HEK293 (cell line): ENCODE measurements at regions not wholly inside any gene's neighbourhood (a gene's known extent, or its start where the extent isn't known, plus 50 kb on each side); places are given as distances from the start of the nearest gene placed in this dataset.

Source experiments
- CTCF ChIA-PET: fragments of 350-600 bp; formaldehyde crosslinking; extraction: SDS; loops from one replicate; lab custom pipeline; 2021; ENCODE audit warnings: antibody characterized with exemption; lab: Yijun Ruan, JAX
- POLR2A ChIA-PET: fragments of 300-600 bp; formaldehyde crosslinking; extraction: SDS; loops from one replicate; lab custom pipeline; 2020; ENCODE audit warnings: antibody characterized with exemption, inconsistent platforms; lab: Yijun Ruan, JAX
- H3K27ac ChIP-seq: fragments of 200-500 bp; sonication (Bioruptor generic); 2 replicates; pipeline ENCODE4 v1.5.1; 2014; ENCODE audit warnings: low read depth, low read length, control low read depth, inconsistent platforms; ENCODE audit errors: extremely low read depth
- H3K36me3 ChIP-seq, 2 experiments: fragments of 200-500 bp in 1 of 2; sonication (Bioruptor generic) in 1 of 2; 1 replicate in 1 of 2; 2 replicates in 1 of 2; pipeline ENCODE4 v1.5.1; 2014 to 2017; ENCODE audit warnings: inconsistent platforms in 2 of 2, low read length in 2 of 2; ENCODE audit not compliant: control insufficient read depth in 2 of 2, insufficient read depth in 1 of 2
- H3K4me1 ChIP-seq: fragments of 200-500 bp; sonication (Bioruptor generic); 2 replicates; pipeline ENCODE4 v1.5.1; 2014; ENCODE audit warnings: mild to moderate bottlenecking, low read length, inconsistent platforms; ENCODE audit not compliant: control insufficient read depth, insufficient read depth
- H3K4me3 ChIP-seq: 2 replicates; pipeline ENCODE4 v1.5.1; 2011; ENCODE audit warnings: low read depth, mild to moderate bottlenecking, control low read depth, low read length, moderate library complexity
- H3K9me3 ChIP-seq: fragments of 200-500 bp; sonication (Bioruptor generic); 2 replicates; pipeline ENCODE4 v1.5.1; 2014; ENCODE audit warnings: low read depth, low read length, inconsistent platforms; ENCODE audit not compliant: control insufficient read depth, insufficient read depth
- KLF8 ChIP-seq: fragments of 450-650 bp; formaldehyde crosslinking; IDR thresholded peaks from 2 replicates; pipeline ENCODE4 v1.5.1; 2016; ENCODE audit warnings: missing biosample characterization, missing genetic modification characterization
- OSR2 ChIP-seq: fragments of 450-650 bp; formaldehyde crosslinking; IDR thresholded peaks from 2 replicates; pipeline ENCODE4 v1.5.1; 2016; ENCODE audit warnings: missing biosample characterization, missing genetic modification characterization
- ZBTB17 ChIP-seq: fragments of 450-650 bp; formaldehyde crosslinking; IDR thresholded peaks from 2 replicates; pipeline ENCODE4 v1.5.1; 2016; ENCODE audit warnings: missing biosample characterization, missing genetic modification characterization
- ZFP37 ChIP-seq: fragments of 450-650 bp; formaldehyde crosslinking; IDR thresholded peaks from 2 replicates; pipeline ENCODE4 v1.5.1; 2016; ENCODE audit warnings: missing biosample characterization, missing genetic modification characterization
- ZFP69B ChIP-seq: fragments of 450-650 bp; formaldehyde crosslinking; IDR thresholded peaks from 2 replicates; pipeline ENCODE4 v1.5.1; 2016; ENCODE audit warnings: missing biosample characterization, missing genetic modification characterization
- ZNF394 ChIP-seq: fragments of 450-650 bp; formaldehyde crosslinking; IDR thresholded peaks from 2 replicates; pipeline ENCODE4 v1.5.1; 2016; ENCODE audit warnings: missing biosample characterization, missing genetic modification characterization, mild to moderate bottlenecking, moderate library complexity, borderline replicate concordance
- ZNF514 ChIP-seq: fragments of 450-650 bp; formaldehyde crosslinking; IDR thresholded peaks from 2 replicates; pipeline ENCODE4 v1.5.1; 2016; ENCODE audit warnings: missing biosample characterization, missing genetic modification characterization
- ZNF529 ChIP-seq: fragments of 450-650 bp; formaldehyde crosslinking; IDR thresholded peaks from 2 replicates; pipeline ENCODE4 v1.5.1; 2017; ENCODE audit warnings: missing genetic modification characterization, missing biosample characterization; ENCODE audit not compliant: insufficient replicate concordance
- ZNF544 ChIP-seq: fragments of 450-650 bp; formaldehyde crosslinking; IDR thresholded peaks from 2 replicates; pipeline ENCODE4 v1.5.0; 2017; ENCODE audit warnings: missing biosample characterization, missing genetic modification characterization
- ZNF549 ChIP-seq: fragments of 450-650 bp; IDR thresholded peaks from 2 replicates; pipeline ENCODE4 v1.5.1; 2018; ENCODE audit warnings: missing biosample characterization, missing genetic modification characterization, mild to moderate bottlenecking, inconsistent platforms, moderate library complexity
- TF ChIP-seq, protein P1 (sequence below): fragments of 450-650 bp; formaldehyde crosslinking; IDR thresholded peaks from 2 replicates; pipeline ENCODE4 v1.5.1; 2016; ENCODE audit warnings: missing biosample characterization, missing genetic modification characterization
- TF ChIP-seq, protein P2 (sequence below): fragments of 450-650 bp; formaldehyde crosslinking; IDR thresholded peaks from 2 replicates; pipeline ENCODE4 v1.5.1; 2017; ENCODE audit warnings: missing biosample characterization, missing genetic modification characterization
- TF ChIP-seq, protein P3 (sequence below): fragments of 450-650 bp; formaldehyde crosslinking; IDR thresholded peaks from 2 replicates; pipeline ENCODE4 v1.5.1; 2016; ENCODE audit warnings: missing biosample characterization, missing genetic modification characterization
- TF ChIP-seq, protein P4 (sequence below): fragments of 450-650 bp; formaldehyde crosslinking; optimal IDR thresholded peaks from 2 replicates; pipeline ENCODE3; 2016; ENCODE audit warnings: missing biosample characterization, mild to moderate bottlenecking, missing genetic modification characterization

DNA sequence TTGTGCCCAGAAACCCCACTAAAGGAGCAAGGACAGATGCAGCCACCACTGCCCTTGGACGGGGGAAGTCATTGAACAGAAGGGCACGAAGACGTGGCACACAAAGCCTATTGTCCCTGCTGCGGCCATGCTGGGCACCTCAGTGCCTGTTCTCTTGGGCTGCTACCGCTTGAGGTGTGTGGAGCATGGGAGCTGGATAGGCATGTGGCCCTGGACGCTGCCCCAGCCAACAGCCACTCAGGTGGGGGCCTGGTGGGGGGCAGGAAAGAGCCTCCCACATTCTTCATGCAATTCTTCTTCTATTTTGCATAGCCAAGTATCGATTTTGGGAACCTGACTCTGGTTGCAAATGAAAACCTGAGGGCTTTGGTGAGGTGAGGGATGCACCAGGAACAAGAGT lies 337.2 kb downstream of the RPS6KC1 start:
- TF ChIP-seq ZFP37 (tag by site-specific recombination) (no peak), ZNF394 (tag by site-specific recombination) (no peak)
- ChIA-PET CTCF (interaction anchor here (0.6 kb wide), 1 partner anchor 41 kb away, joined by 3 read pairs; no protein-coding TSS in a partner anchor), POLR2A (no interaction called here)
- no peaks in the 10 kb centered on the region for H3K36me3 ChIP-seq
- no peaks in the 10 kb centered on the region for H3K4me1 ChIP-seq
- no peak overlapping the region for H3K27ac ChIP-seq
- H3K9me3 ChIP-seq: no peaks in the 10 kb centered on the region
- no peak overlapping the region for H3K4me3 ChIP-seq

DNA sequence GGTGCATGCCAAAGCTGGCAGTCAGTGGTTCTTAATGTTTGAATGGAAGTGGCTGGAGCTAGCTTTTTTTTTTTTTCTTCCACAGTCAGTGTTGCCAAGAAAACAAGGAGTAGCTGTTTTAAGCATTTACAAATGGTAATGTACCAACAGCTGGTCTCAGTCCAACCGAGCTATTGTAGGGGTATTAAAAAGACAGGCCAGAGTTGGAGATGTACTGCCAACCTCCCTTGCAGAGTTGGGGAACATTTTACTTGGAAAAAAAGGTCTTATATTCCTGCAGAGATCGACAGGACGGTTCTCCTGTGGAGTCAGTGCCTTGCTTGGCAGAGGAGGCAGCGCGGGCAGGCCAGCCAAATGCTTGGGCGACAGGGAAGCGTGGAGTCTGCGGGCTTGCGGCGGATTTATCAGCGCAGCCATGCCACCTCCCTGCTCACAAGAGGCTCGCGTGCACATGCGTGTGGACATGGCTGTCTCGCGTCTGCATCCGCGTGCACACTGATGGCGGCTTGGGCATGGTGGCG lies 338.1 kb downstream of the RPS6KC1 start:
- ChIA-PET POLR2A (no interaction called here), CTCF (no interaction called here)
- Histone ChIP-seq H3K4me1 (no peaks in the 10 kb centered on the region), H3K4me3 (no peak overlapping the region), H3K27ac (no peak overlapping the region), H3K9me3 (no peaks in the 10 kb centered on the region), H3K36me3 (no peaks in the 10 kb centered on the region)
- no peak for TF ChIP-seq ZNF514 (tag by site-specific recombination)
- TF ChIP-seq, protein P1, sequence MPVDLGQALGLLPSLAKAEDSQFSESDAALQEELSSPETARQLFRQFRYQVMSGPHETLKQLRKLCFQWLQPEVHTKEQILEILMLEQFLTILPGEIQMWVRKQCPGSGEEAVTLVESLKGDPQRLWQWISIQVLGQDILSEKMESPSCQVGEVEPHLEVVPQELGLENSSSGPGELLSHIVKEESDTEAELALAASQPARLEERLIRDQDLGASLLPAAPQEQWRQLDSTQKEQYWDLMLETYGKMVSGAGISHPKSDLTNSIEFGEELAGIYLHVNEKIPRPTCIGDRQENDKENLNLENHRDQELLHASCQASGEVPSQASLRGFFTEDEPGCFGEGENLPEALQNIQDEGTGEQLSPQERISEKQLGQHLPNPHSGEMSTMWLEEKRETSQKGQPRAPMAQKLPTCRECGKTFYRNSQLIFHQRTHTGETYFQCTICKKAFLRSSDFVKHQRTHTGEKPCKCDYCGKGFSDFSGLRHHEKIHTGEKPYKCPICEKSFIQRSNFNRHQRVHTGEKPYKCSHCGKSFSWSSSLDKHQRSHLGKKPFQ (tag by site-specific recombination): no peak
- no peak for TF ChIP-seq ZNF544 (tag by site-specific recombination)
- TF ChIP-seq ZNF529 (tag by site-specific recombination): no peak
- TF ChIP-seq, protein P2, sequence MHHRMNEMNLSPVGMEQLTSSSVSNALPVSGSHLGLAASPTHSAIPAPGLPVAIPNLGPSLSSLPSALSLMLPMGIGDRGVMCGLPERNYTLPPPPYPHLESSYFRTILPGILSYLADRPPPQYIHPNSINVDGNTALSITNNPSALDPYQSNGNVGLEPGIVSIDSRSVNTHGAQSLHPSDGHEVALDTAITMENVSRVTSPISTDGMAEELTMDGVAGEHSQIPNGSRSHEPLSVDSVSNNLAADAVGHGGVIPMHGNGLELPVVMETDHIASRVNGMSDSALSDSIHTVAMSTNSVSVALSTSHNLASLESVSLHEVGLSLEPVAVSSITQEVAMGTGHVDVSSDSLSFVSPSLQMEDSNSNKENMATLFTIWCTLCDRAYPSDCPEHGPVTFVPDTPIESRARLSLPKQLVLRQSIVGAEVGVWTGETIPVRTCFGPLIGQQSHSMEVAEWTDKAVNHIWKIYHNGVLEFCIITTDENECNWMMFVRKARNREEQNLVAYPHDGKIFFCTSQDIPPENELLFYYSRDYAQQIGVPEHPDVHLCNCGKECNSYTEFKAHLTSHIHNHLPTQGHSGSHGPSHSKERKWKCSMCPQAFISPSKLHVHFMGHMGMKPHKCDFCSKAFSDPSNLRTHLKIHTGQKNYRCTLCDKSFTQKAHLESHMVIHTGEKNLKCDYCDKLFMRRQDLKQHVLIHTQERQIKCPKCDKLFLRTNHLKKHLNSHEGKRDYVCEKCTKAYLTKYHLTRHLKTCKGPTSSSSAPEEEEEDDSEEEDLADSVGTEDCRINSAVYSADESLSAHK (tag by site-specific recombination): no peak
- no peak for TF ChIP-seq ZBTB17 (tag by site-specific recombination)
- TF ChIP-seq KLF8 (tag by site-specific recombination): no peak
- TF ChIP-seq ZNF549: no peak
- TF ChIP-seq, protein P3, sequence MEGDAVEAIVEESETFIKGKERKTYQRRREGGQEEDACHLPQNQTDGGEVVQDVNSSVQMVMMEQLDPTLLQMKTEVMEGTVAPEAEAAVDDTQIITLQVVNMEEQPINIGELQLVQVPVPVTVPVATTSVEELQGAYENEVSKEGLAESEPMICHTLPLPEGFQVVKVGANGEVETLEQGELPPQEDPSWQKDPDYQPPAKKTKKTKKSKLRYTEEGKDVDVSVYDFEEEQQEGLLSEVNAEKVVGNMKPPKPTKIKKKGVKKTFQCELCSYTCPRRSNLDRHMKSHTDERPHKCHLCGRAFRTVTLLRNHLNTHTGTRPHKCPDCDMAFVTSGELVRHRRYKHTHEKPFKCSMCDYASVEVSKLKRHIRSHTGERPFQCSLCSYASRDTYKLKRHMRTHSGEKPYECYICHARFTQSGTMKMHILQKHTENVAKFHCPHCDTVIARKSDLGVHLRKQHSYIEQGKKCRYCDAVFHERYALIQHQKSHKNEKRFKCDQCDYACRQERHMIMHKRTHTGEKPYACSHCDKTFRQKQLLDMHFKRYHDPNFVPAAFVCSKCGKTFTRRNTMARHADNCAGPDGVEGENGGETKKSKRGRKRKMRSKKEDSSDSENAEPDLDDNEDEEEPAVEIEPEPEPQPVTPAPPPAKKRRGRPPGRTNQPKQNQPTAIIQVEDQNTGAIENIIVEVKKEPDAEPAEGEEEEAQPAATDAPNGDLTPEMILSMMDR (tag by site-specific recombination): no peak
- TF ChIP-seq OSR2 (tag by site-specific recombination): no peak
- TF ChIP-seq, protein P4, sequence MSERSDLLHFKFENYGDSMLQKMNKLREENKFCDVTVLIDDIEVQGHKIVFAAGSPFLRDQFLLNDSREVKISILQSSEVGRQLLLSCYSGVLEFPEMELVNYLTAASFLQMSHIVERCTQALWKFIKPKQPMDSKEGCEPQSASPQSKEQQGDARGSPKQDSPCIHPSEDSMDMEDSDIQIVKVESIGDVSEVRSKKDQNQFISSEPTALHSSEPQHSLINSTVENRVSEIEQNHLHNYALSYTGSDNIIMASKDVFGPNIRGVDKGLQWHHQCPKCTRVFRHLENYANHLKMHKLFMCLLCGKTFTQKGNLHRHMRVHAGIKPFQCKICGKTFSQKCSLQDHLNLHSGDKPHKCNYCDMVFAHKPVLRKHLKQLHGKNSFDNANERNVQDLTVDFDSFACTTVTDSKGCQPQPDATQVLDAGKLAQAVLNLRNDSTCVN (tag by site-specific recombination): no peak

DNA sequence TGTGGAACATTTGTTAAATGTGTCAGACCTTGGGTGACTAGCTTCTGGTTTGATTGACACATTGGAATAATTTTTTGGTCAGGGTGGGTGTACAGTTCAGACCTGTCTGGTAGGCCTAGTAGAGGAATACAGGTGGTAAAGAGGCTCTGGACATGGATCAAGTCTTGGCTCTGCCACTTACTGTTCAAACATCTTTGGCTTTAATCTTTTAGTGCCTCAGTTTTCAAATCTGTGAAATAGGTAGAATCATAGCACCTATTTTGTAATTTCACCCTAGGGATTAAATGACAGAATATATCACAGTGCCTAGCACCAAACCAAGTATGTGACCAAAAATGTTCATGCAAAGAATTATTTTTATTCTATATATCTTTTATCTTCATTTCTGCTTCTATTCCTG lies 340.4 kb downstream of the RPS6KC1 start:
- CTCF ChIA-PET: no interaction called here
- no peak for TF ChIP-seq ZFP69B (tag by site-specific recombination)

More for the DNA sequence above, 340.4 kb downstream of the RPS6KC1 start:
- H3K36me3 ChIP-seq: no peaks in the 10 kb centered on the region
- no peaks in the 10 kb centered on the region for H3K9me3 ChIP-seq
- no peak overlapping the region for H3K4me3 ChIP-seq
- POLR2A ChIA-PET: no interaction called here
- H3K4me1 ChIP-seq: no peaks in the 10 kb centered on the region
- H3K27ac ChIP-seq: no peak overlapping the region
